Fibroblast of villous mesenchyme (primary cell): ENCODE measurements at regions not wholly inside any gene's neighbourhood (a gene's known extent, or its start where the extent isn't known, plus 50 kb on each side); places are given as distances from the start of the nearest gene placed in this dataset.

Source experiments
- DNase-seq: peaks from one replicate; pipeline ENCODE4 v3.0.0-alpha.2; 2010; ENCODE audit warnings: low read depth
- H3K4me3 ChIP-seq: 2 replicates; pipeline ENCODE4 v1.5.1; 2011; ENCODE audit warnings: low read depth, mild to moderate bottlenecking, low read length
- TF ChIP-seq, protein P1 (sequence below): IDR thresholded peaks from 2 replicates; pipeline ENCODE4 v1.5.1; 2012; ENCODE audit warnings: low read depth, mild to moderate bottlenecking, low read length; ENCODE audit not compliant: insufficient read depth

DNA sequence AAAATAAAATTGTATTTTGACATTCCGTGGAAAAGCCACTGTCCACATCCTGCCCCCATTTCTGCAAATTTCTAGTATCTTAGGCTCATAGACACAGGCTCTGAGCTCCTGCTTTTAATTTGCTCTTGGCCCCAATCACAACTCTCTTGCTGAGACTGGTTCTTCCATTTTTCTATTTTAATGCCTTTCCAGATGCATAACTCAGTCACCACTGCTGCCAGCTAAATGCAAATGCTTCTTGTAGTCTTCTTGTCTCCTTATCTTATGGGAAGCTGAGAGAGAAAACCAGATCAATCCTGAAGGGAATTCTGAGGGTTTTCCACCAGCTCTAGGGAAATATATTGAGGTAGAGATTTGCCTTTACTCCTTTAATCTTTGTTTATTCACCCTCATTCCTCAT, 149.0 kb downstream of the DHRS2 start:
- DNase-seq, result no peak
- no peak overlapping the region for H3K4me3 ChIP-seq
- TF ChIP-seq, protein P1, sequence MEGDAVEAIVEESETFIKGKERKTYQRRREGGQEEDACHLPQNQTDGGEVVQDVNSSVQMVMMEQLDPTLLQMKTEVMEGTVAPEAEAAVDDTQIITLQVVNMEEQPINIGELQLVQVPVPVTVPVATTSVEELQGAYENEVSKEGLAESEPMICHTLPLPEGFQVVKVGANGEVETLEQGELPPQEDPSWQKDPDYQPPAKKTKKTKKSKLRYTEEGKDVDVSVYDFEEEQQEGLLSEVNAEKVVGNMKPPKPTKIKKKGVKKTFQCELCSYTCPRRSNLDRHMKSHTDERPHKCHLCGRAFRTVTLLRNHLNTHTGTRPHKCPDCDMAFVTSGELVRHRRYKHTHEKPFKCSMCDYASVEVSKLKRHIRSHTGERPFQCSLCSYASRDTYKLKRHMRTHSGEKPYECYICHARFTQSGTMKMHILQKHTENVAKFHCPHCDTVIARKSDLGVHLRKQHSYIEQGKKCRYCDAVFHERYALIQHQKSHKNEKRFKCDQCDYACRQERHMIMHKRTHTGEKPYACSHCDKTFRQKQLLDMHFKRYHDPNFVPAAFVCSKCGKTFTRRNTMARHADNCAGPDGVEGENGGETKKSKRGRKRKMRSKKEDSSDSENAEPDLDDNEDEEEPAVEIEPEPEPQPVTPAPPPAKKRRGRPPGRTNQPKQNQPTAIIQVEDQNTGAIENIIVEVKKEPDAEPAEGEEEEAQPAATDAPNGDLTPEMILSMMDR, result no peak

DNA sequence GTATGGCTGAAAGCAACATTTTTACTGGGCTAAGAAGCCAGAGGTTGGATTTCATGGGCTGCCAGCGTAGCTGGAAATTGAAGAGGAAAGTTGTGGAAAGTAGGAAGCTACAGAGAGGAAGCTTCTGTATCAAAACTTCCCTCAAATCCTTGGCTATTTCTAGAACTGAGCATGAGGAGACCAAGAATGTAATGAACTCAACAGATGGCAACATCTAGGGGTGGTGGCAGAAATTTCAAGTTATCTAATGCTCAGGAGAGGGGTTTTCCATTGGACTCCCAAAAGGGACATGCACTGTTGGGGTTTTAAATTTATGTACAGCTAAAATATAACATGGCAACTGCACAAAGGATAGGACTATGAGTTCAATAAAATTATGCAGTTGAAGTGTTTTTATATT, 151.3 kb downstream of the DHRS2 start:
- no peak for DNase-seq
- TF ChIP-seq, protein P1, result no peak
- no peak overlapping the region for H3K4me3 ChIP-seq

DNA sequence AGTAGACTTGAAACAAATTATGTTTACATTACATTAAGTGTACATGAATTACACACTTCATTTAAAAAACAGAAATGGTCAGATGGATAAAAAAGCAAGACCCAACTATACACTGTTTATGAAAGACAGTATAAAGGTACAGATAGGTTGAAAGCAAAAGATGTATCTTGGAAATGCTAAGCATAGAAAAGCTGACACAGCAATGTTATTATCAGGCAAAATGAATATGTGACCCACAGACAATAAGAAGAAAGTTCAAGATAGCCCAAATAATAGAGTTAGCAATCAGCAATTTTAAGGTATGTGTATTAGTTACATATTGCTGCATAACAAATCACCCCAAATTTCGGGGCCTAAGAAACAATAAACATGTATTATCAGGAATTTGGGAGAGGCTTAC, 153.5 kb downstream of the DHRS2 start:
- no peak overlapping the region for H3K4me3 ChIP-seq
- DNase-seq, result no peak
- TF ChIP-seq, protein P1, result no peak

DNA sequence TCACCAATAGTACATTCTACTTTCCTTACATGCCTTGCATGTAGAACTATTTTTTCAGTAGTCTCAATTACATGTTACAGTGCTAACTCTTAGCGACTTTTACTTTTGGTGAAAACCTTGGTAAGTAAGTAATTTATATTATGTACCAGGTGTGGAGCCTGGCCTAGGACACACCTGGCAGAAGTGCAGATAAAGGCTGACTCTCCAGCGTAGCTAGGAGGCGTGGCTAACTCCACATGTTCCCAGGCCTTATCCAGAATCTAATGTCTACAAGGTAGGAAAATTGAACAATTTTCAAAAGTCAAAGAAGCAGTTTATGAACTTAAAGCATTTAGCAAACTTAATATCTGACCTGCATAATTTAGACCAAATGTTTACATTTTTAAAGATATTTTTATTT, 157.4 kb downstream of the DHRS2 start:
- DNase-seq, result no peak
- TF ChIP-seq, protein P1, result no peak
- no peak overlapping the region for H3K4me3 ChIP-seq

DNA sequence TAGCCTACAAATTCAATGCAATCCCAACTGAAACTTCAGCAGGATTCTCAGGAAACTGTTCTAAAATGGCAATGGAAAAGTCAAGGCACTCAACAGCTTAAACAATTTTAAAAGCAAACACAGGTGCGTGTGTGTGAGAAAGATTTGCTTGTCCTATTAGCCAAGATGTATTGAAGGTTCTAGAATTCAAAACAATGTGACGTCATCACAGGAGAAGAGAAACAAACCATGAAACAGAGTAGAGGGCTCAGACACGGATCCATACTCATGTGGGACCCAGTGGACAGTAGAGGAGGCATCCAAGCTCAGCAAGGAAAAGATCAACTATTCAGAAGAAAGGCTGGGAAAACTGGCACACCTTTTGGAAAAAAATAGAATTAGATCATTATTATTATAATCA, 152.8 kb upstream of the DHRS4 start:
- no peak overlapping the region for H3K4me3 ChIP-seq
- DNase-seq, result no peak
- TF ChIP-seq, protein P1, result no peak

DNA sequence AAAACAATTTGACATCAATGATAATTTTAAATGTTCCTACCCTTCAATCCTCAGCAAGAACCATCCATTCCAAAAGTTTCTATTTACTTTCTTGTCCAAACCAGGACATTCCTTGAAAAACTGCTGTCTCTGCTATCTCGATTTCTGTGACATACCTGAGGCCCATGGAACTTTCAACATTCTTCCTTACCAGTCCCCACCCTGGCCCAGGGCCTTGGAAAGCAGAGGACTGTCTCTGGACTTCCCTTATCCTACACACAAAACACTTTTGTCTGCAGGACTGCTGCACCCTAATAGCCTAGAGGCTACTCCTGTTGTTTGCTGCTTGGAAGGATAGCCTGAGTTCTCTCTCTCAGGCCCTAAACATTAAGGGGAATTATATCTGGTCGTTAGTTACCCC, 151.8 kb upstream of the DHRS4 start:
- TF ChIP-seq, protein P1, result no peak
- no peak overlapping the region for H3K4me3 ChIP-seq
- no peak for DNase-seq

DNA sequence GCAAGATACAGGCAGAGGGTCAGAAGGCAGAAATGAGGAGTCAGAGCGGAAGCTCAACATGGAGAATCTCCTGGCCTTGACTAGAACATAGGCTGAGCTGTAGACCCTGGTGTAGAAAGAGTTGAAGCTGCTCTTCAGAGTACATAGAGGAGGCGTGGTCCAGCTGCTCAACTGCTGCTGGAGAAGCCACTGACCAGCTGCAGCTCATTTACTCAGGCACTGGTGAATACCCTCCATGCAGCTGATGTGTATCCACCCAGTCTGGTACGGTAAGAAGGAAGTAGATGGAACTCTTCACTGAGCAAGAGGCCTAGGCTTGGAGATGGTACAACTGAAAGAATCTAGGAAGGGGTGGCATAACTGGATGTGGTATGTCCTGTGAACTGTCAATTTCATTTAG, 148.8 kb upstream of the DHRS4 start:
- no peak overlapping the region for H3K4me3 ChIP-seq
- TF ChIP-seq, protein P1, result no peak
- DNase-seq, result no peak
